Hematopoietic multipotent progenitor cell treated with erythropoietin and hydrocortisone succinate and interleukin-3 and kit ligand, for 8 days (in vitro differentiated cells): ENCODE measurements at regions not wholly inside any gene's neighbourhood (a gene's known extent, or its start where the extent isn't known, plus 50 kb on each side); places are given as distances from the start of the nearest gene placed in this dataset.
"Not testable (repeated sequence)": the region's sequence is repeated elsewhere in the genome, so short reads cannot be mapped to it uniquely, and the experiment has no call there.

Source experiments
- DNase-seq: peaks from one replicate; pipeline ENCODE4 v3.0.0-alpha.2; 2015

GRCh38 chr15:85196697-85197096 lies 183.7 kb upstream of the AKAP13 start:
- DNase-seq: not testable (repeated sequence)

GRCh38 chr15:85197582-85197981 lies 182.8 kb upstream of the AKAP13 start:
- not testable (repeated sequence) for DNase-seq

GRCh38 chr15:85198432-85198831 lies 182.0 kb upstream of the AKAP13 start:
- not testable (repeated sequence) for DNase-seq

DNA sequence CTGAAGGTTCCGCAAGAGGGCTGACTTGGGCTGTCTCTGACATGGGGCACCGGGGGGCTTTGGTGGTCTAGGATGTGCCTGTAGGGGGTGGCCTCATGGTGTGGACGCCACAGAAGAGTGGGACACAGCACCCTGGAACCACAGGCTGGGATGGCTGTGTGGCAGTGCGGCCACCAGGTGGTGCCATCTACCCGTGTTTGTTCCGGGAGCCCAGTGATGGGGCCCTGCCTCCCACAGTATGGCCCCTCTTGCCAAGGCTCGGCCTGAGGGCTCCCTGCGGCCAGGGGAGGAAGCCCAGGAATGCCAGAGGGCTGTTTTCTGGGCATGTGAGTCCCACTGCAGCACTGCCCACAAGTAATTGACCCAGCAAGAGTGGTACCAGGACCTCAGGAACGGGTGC lies 180.2 kb upstream of the AKAP13 start:
- DNase-seq: not testable (repeated sequence)

- not testable (repeated sequence) for DNase-seq
Observed at GRCh38 chr15:85201118-85201793, 179.1 kb upstream of the AKAP13 start.

DNA sequence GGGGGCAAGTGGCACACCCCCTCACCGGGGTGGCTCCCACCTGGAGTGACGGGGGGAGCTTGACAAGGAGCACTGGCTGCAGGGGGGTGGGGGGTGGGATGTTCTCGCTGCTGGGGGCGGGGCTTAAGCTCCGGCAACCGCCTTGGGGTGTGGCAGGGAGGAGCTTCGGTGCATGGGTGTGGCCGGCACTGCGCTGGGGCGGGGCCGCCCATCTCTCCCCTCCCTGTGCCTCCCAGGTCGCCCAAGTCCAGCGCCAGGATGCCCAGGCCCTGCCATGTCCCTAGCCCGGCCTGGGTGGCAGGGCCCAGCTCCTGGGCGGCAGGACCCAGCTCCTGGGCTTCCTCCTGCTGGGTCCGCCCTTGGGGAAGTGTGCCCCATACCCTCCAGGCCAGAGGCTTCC lies 175.9 kb upstream of the AKAP13 start:
- DNase-seq: not testable (repeated sequence)

- DNase-seq: not testable (repeated sequence)
Observed at GRCh38 chr15:85233791-85234325, 146.5 kb upstream of the AKAP13 start.

GRCh38 chr15:85234450-85235196 lies 145.8 kb upstream of the AKAP13 start:
- not testable (repeated sequence) for DNase-seq

- not testable (repeated sequence) for DNase-seq
Observed at GRCh38 chr15:85244056-85244455, 136.3 kb upstream of the AKAP13 start.

DNA sequence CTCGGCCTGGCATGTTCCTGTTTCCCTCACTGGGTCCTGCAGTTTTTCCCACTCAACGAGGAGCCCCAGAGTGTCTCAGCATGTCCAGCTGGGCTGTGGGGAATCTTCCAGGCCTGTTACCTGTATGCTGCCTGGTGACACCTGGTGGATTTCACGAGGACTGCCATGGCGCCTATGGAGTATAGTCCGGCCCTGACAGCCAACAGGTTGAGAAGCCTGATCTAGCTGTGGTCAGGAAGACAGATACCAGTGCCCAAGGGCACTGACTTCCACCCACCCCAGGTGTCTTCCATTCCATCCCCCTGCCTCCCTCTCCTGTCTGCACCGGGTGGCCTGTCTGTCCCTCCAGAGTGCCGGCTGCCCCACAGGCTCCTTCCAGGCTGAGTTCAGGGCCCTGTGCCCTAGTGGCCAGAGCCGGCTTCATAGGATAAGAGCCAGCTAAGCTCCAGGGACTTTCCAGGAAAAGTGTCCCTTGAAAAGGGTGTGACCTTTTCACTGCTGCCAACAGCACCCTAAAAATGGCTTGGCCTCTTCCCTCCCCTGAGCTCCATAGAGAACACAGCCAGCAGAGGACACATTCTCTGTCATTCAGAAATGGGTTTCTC lies 129.4 kb upstream of the AKAP13 start:
- not testable (repeated sequence) for DNase-seq

DNA sequence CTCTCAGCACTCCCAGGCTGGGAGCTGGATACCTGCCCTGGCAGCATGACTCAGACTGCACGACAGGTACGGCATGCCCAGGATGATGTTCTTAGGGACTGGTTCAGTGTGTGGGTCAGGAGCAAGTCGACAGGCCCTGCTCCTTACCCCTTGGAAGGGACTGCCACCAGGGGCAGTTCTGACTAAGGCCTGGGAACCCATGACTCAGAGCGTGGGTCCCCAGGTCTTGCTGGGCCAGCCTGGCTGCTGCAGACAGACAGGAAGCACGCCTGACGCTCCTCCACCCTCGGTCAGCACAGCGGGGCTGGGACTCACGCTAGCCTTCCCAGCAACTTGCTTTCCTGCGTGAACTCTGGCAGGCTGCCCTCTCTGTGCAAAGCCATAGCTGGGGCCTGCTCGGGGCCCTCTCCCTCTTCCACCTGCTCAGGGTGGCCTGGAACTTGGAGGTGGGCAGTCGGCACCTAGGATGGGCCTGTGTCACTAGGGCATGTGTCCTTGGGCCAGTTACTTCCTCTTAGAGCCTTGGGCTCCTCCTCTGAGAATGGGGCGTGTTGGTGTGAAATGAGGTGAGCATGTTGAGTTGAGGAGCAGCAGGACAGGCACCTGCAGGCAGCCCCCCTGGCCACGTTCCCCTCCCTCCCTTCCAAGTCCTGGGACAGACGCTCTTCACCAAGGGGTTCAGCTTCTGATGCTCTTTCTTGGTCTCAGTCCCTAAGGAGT lies 127.0 kb upstream of the AKAP13 start:
- DNase-seq: not testable (repeated sequence)

- not testable (repeated sequence) for DNase-seq
Observed at GRCh38 chr15:85254961-85255360, 125.4 kb upstream of the AKAP13 start.

GRCh38 chr15:85255502-85255901 lies 124.9 kb upstream of the AKAP13 start:
- not testable (repeated sequence) for DNase-seq

- not testable (repeated sequence) for DNase-seq
Observed at GRCh38 chr15:85256009-85256997, 124.1 kb upstream of the AKAP13 start.

DNA sequence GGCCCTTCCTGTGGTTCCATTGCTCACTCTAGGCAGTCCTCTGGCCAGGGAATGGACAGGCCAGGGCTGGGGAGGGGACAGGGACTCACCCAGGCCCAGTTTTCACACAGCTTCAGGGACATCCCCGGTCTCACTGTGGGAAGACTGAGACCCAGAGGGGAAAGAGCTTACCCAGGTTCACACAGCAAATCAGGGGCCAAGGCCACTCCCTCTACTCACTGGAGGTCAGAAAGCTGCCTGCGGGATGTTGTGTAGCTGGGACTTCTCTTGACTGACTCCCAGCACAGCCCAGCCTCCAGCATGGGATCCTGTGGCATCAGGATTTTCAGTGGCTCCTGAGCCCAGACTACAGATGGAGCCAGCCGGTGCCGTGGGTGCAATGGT lies 122.3 kb upstream of the AKAP13 start:
- not testable (repeated sequence) for DNase-seq

- DNase-seq: not testable (repeated sequence)
Observed at GRCh38 chr15:85258559-85259209, 121.7 kb upstream of the AKAP13 start.

GRCh38 chr15:85260526-85260925 lies 119.9 kb upstream of the AKAP13 start:
- DNase-seq: not testable (repeated sequence)

DNA sequence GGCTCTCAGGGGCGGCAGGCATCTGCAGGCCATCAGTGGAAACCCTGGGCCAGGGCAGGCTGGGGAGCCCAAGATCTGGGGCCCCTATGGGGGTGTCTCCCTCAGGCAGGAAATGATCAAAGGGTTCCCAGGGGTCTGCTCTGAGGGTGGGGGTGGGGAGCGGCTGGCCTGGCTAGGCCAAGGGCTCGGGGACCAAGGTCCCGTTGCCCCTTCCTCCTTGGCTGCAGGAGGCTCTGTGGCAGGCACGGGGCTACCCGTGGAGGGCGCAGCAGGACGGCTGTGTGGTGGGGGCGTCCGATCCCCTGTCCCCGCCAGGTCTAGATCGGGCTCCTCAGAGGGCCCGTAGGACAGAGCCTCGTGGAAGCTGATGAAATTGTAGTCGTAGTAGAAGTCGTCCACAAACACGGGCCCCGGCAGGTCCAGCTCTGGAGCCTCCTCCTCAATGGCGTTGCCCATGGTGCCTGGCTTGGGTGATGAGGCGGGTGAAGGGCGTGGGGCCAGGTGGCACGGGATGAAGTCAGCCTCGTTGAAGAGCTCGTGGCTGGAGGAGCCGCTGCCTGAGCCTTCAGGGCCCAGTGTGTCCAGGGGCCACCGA lies 117.8 kb upstream of the AKAP13 start:
- not testable (repeated sequence) for DNase-seq

DNA sequence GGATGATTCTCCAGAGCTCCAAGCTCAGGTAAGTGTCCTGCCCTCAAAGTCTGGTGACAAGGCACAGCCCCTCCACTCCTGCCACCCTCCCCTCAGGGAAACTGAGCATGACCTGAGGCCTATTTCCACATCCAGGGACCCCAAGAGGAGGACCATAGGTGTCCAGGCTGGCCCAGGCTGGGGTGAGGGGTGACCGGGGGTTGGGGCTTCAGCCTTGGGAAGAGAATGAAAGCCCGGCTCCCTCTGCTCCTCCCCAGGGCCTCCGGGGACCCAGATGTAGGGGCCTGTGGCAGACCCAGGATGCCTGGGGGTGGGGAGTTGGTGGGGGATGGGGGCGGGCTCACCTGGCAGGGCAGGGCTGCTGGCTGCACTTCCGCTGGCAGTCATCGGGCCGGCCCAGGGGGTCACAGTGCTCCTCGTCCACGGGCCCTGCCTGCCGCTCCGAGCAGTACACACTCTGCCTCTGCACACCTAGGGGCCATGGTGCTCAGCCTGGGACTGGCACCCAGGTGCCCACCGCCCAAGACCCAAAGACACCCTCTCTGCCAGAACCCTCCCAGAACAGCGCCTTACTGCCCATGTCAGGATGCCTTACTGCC lies 116.5 kb upstream of the AKAP13 start:
- DNase-seq: not testable (repeated sequence)

GRCh38 chr15:85264614-85265190 lies 115.7 kb upstream of the AKAP13 start:
- DNase-seq: not testable (repeated sequence)
